ENCODE measurements at regions not wholly inside any gene's neighbourhood (a gene's known extent, or its start where the extent isn't known, plus 50 kb on each side); places are given as distances from the start of the nearest gene placed in this dataset.
"Not testable (repeated sequence)": the region's sequence is repeated elsewhere in the genome, so short reads cannot be mapped to it uniquely, and the experiment has no call there.

DNA sequence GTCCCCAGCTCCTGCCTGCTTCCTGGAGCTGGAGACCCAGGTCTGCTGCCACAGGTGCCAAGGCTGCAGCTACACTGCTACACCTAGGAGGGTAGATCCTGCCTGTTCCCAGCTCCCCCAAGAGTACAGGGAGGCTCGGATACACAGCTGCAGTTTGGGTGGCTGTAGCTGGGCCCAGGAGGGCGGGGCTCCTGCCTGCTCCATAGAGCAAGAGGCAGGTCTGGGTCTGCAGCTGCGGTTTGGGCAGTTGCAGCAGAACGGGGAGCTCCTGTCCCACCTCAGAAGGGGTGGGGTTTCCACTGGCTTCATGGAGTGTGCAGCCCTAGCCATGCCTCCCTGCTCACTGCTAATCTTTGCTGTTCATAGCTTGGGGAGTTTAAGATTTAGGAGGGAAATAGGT, 199.0 kb downstream of the NUFIP1 start:
- H3K27ac ChIP-seq: no peak overlapping the region
- no peak overlapping the region for H3K4me3 ChIP-seq
- DNase-seq: peak; percentile 23 to 39

DNA sequence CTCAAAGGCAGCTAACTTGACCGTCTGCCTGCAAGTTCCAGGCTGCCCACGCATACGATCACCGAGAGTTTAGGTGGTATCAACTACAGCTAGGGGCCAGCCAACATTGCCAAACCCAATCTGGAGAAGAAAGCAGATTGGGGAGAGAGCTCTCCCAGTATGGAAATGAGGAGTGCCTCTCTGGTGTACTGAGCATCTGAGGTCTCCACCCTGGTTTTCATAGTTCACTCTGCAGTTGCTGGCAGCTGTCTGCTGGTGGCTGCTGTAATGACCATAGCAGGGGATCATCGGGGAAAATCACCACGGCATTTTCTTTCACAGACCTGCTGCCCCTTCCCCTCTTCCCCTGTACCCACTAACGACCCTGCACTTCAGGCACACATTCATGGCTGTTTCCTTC, 201.7 kb downstream of the NUFIP1 start:
- Histone ChIP-seq H3K9me3 (replicated peaks) (no peaks in the 10 kb centered on the region), H3K4me3 (no peak overlapping the region), H3K36me3 (no peaks in the 10 kb centered on the region), H3K27ac (no peak overlapping the region), H3K27me3 (no peaks in the 10 kb centered on the region), H3K4me1 (no peaks in the 10 kb centered on the region)
- no peak for DNase-seq

More for the DNA sequence above, 199.0 kb downstream of the NUFIP1 start:
- no peaks in the 10 kb centered on the region for H3K27me3 ChIP-seq
- no peaks in the 10 kb centered on the region for H3K36me3 ChIP-seq
- no peaks in the 10 kb centered on the region for H3K4me1 ChIP-seq
- no peaks in the 10 kb centered on the region for H3K9me3 ChIP-seq (replicated peaks)

DNA sequence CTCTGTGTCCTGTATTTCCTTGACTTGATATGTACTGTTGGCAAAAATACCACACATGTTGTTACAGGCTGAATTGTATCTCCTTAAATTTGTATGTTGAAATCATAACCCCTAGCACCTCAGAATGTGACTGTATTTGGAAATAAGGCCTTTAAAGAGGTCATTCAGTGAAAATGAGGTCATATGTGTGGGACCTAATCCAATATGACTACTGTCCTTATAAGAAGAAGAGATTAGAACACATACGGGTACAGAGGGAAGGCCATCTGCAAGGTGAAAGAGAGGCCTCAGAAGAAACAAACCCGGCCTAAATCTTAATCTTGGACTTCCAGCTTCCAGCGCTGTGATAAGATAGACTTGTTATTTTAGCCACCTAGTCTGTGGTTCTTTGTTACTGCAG, 202.5 kb downstream of the NUFIP1 start:
- Histone ChIP-seq H3K27ac (no peak overlapping the region), H3K36me3 (no peaks in the 10 kb centered on the region), H3K4me1 (no peaks in the 10 kb centered on the region), H3K27me3 (no peaks in the 10 kb centered on the region), H3K9me3 (replicated peaks) (no peaks in the 10 kb centered on the region), H3K4me3 (no peak overlapping the region)
- no peak for DNase-seq

DNA sequence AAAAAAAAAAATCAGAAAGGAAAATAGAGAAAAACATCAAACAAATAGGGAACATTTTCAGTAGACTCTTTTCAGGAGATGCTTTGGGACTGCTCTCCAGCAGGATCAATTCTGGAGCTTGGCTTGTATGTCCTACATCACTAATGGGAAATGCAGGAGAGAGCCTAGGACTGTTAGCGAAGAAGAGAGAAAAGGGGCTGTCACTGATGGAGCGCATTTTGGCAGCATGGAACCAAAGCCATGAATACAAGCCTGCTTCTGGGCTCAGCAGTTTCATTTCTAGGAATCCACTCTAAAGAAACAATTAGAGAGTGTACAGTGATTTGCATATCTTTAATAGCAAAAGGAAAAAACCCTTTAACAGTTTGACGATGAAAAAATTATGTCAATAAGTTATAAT, 203.9 kb downstream of the NUFIP1 start:
- Histone ChIP-seq H3K9me3 (replicated peaks) (no peaks in the 10 kb centered on the region), H3K4me1 (no peaks in the 10 kb centered on the region), H3K27me3 (no peaks in the 10 kb centered on the region), H3K4me3 (no peak overlapping the region), H3K36me3 (no peaks in the 10 kb centered on the region), H3K27ac (no peak overlapping the region)
- DNase-seq: no peak

DNA sequence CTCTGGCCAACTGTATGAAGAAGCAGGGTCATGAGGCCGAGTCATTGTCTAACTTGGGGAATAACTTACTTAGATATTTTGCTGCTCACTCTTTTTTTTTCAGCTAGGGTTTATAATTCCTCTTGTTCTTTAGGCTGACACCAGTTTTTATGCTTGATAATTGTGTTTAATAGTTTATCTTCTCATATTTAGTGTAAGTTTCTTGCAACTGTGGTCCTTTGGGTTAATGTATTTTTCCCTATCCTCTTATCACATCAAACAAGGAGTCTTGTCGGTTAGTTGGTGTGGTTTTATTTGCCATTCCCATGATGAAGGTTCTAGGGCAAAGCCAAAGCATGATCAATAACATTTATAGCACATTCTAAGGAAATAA, 204.6 kb downstream of the NUFIP1 start:
- H3K27ac ChIP-seq: no peak overlapping the region
- H3K36me3 ChIP-seq: no peaks in the 10 kb centered on the region
- H3K27me3 ChIP-seq: no peaks in the 10 kb centered on the region
- no peaks in the 10 kb centered on the region for H3K9me3 ChIP-seq (replicated peaks)
- DNase-seq: no peak
- H3K4me1 ChIP-seq: no peaks in the 10 kb centered on the region
- no peak overlapping the region for H3K4me3 ChIP-seq

DNA sequence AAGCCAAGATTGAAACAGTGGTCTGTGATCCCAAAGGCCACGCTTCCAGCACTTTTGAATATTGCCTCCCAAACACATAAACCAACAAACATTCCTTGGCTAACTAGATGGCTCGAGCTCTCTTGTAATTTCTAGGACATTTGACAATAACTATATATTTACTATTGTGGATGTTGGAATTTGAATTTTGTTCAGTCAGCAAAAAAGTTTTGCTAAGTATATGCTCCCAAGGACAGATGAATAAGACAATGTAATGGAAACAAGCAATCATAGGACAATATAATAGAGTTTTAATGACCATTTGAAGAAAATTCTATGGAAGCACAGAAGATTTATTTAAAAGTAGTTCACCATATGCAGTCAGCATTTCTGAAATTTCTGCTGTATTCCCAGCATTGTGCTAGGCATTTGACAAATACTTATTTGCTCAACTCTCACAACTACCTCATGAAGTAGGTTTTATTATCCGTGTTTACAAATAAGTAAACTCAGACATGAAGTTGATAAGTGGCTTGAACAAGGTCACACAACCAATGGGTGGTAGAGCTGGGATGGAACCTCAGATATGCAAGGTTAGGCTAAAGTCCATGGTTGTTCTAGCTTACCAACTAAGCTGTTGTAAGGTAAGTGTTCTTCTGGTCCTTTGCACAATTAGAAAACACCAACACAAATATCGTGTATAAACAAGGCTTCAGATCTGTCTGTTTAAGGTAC, 205.1 kb downstream of the NUFIP1 start:
- no peaks in the 10 kb centered on the region for H3K27me3 ChIP-seq
- H3K27ac ChIP-seq: no peak overlapping the region
- no peak overlapping the region for H3K4me3 ChIP-seq
- H3K36me3 ChIP-seq: no peaks in the 10 kb centered on the region
- no peaks in the 10 kb centered on the region for H3K4me1 ChIP-seq
- DNase-seq: no peak
- no peaks in the 10 kb centered on the region for H3K9me3 ChIP-seq (replicated peaks)

DNA sequence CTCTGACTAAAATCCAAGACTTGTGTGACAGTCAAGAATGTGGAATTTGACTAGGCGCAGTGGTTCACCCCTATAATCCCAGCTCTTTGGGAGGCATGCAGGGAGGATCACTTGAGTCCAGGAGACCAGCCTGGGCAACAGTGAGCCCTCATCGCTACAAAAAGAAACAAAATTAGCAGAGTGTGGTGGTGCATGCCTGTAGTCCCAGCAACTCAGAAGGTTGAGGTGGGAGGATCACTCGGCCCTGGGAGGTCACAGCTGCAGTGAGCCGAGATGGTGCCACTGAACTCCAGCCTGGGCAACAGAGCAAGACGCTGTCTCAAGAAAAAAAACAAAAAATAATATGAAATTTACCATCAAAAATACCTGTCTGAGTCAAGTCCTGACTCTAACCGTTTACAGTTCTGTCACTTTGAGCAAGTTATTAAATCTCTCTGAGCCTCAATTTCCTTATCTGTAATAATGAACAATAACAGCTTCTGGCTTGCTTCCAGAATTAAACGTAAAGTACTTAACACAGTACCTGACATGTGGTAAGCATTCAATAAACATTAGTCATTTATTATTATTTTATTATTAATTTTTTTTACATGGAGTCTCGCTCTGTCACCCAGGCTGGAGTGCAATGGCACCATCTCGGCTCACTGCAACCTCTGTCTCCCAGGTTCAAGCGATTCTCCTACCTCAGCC, 204.6 kb upstream of the TSC22D1 start:
- Histone ChIP-seq H3K9me3 (replicated peaks) (no peaks in the 10 kb centered on the region), H3K4me3 (no peak overlapping the region)
- DNase-seq: no peak

DNA sequence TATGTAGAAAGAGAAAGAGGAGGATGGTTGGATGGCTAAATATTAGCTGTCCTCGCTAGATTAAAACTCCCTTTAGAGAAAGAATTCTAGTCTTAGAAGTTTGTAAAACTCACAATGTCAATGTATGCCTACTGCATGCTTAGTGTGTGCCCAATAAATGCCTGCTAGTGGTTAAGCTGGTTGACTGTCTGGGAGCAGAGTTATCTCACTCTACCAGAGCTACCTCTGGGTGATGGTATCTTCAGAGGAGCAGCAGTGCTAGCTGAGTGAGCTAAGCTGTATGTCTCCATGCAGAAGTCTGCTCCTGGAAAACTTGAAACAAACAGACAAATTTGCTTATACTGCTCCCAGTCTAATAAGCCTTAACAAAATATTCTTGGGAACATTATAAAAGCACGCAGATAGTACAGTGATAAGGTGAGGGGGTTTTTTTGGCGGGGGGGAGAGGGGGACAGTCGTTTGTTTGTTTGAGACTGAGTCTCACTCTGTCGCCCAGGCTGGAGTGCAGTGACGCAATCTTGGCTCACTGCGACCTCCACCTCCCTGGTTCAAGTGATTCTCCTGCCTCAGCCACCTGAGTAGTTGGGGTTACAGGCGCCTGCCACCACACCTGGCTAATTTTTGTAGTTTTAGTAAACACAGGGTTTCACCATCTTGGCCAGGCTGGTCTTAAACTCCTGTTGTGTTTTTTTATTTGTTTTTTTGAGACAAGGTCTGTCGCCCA, 202.8 kb upstream of the TSC22D1 start:
- Histone ChIP-seq H3K27me3 (no peaks in the 10 kb centered on the region), H3K27ac (no peak overlapping the region), H3K9me3 (replicated peaks) (no peaks in the 10 kb centered on the region), H3K4me1 (no peaks in the 10 kb centered on the region), H3K36me3 (no peaks in the 10 kb centered on the region), H3K4me3 (no peak overlapping the region)
- DNase-seq: no peak

More for the DNA sequence above, 204.6 kb upstream of the TSC22D1 start:
- no peaks in the 10 kb centered on the region for H3K27me3 ChIP-seq
- no peak overlapping the region for H3K27ac ChIP-seq
- no peaks in the 10 kb centered on the region for H3K36me3 ChIP-seq
- no peaks in the 10 kb centered on the region for H3K4me1 ChIP-seq

DNA sequence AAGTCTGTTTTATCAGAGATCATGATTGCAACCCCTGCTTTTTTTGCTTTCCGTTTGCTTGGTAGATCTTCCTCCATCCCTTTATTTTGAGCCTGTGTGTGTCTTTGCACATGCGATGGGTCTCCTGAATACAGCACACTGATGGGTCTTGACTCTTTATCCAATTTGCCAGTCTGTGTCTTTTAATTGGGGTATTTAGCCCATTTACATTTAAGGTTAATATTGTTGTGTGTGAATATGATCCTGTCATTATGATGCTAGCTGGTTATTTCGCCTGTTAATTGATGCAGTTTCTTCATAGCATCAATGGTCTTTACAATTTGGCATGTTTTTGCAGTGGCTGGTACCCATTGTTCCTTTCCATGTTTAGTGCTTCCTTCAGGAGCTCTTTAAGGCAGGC, 199.2 kb upstream of the TSC22D1 start:
- H3K4me3 ChIP-seq; H3K27ac ChIP-seq; H3K27me3 ChIP-seq; H3K9me3 ChIP-seq (replicated peaks); H3K36me3 ChIP-seq; DNase-seq; H3K4me1 ChIP-seq: not testable (repeated sequence)

DNA sequence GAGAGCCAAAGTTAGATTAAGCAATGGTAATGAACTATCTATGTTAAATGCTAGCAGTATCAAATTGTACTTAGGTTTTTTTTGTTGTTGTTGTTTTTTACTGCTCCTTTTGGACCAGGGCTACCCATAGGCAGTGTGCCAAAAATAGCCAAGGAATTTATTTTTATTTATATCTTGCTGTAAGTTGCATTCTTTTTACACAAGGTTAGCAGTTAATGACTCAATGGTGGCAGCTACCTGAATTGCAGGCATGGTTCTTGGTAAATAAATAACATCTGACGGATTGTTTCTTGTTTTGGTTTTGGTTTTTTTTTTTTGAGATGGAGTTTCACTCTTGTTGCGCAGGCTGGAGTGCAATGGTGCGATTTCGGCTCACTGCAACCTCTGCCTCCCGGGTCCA, 194.8 kb upstream of the TSC22D1 start:
- Histone ChIP-seq H3K4me1 (no peaks in the 10 kb centered on the region), H3K9me3 (replicated peaks) (0 out of 2 replicates have a peak, but pooled peaks cover 3% of the 10 kb centered on the region), H3K4me3 (no peak overlapping the region), H3K27ac (no peak overlapping the region), H3K36me3 (no peaks in the 10 kb centered on the region), H3K27me3 (no peaks in the 10 kb centered on the region)
- DNase-seq: no peak

DNA sequence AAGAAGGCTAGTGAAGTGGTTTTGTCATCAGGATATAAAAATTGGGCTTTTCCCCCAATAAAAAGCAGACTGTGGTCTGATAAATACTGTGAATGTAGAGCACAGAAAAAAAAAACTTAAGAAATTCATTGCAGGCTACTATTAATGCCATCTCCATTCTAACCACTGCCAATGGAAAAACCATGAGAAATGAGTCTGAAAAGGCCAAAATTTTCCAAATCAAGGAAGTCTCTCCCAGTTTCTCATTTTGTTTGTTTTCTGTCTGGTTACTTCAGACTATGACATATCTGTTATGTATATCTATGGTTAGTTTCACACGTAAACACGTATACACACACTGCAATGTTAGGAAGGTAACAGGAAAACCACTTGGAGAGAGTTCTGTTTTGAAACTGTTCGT, 193.6 kb upstream of the TSC22D1 start:
- no peak for DNase-seq
- no peaks in the 10 kb centered on the region for H3K27me3 ChIP-seq
- no peaks in the 10 kb centered on the region for H3K36me3 ChIP-seq
- 0 out of 2 replicates have a peak, but pooled peaks cover 3% of the 10 kb centered on the region for H3K9me3 ChIP-seq (replicated peaks)
- no peaks in the 10 kb centered on the region for H3K4me1 ChIP-seq
- no peak overlapping the region for H3K27ac ChIP-seq
- no peak overlapping the region for H3K4me3 ChIP-seq

DNA sequence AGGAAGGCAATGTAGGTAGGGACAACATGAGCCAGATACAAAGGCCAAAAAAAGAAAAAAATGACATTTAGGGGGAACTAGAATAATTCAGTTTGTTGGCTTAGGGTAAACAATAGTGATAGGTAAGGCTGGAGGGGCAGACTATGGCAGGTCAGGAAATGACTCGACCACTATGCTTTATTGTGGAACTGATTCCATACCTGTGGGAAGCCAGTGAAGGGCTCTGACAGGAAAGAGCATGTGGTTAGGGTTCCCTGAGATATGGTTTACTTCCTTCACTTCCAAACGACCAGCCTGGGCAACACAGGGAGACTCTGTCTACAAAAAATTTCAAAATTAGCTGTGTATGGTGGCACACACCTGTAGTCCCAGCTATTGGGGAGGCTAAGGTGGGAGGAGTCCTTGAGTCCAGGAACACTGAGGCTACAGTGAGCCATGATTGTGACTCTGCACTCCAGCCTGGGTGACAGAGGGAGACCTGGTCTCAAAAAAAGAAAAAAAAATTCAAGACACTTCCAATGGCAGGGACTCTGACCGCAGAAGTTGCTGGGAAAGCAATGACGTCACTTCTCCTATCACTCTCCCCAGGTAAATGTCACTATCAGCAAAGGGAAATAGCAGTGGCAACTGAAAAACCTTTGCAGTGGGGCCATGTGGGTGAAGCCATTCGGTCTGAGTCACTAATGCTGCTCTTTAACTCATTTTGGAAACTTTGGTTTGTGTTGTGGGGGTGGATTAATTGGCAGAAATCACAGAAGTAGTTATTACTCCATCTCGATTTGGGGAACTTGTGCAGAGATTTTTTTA, 192.8 kb upstream of the TSC22D1 start:
- H3K27me3 ChIP-seq: no peaks in the 10 kb centered on the region
- no peaks in the 10 kb centered on the region for H3K4me1 ChIP-seq
- no peak overlapping the region for H3K27ac ChIP-seq
- DNase-seq: no peak
- 0 out of 2 replicates have a peak, but pooled peaks cover 3% of the 10 kb centered on the region for H3K9me3 ChIP-seq (replicated peaks)
- H3K36me3 ChIP-seq: no peaks in the 10 kb centered on the region
- no peak overlapping the region for H3K4me3 ChIP-seq

DNA sequence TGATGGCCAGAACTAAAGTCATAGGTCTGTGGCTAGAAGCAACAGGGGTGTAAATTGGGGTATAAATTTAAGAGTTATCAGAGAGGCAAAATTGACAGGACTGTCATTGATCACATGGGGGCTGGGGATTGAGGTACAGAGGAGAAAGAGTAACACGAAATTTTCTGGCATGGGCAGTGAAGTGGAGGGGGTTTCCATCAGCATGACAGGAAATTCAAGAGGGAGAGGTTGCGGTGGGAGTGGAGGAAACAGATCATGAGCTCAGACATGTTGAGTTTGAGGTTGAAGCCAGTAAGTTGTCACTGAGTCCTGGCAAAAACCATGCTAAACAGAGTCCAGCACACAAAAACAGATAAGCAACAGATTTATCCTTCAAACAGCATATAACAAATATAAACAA, 192.1 kb upstream of the TSC22D1 start:
- Histone ChIP-seq H3K27ac (no peak overlapping the region), H3K36me3 (no peaks in the 10 kb centered on the region), H3K27me3 (no peaks in the 10 kb centered on the region), H3K9me3 (replicated peaks) (no peaks in the 10 kb centered on the region), H3K4me3 (no peak overlapping the region), H3K4me1 (no peaks in the 10 kb centered on the region)
- DNase-seq: no peak

DNA sequence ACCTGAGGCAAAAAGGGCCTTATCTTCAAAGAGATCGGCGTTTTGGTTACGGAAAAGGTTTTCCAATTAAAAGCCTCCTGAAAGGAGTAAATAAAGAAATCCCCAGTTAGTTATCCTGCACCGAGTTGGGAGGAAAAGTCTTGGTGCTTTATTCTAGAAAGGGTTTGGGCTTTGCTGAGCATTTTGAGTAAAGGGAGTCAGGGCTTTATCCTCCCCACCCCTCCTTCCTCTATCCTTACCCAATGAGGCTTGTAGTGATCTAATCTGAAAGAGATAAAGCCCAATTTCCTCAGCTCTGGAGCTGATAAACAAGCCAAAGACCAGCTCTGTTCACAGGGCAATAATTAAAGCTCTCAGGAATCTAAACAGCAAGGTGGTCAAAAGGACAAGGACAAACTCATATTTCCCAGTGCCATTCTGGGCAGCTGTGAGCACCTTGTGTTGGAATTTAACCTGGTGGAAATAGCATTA, 188.9 kb upstream of the TSC22D1 start:
- Histone ChIP-seq H3K4me3 (no peak overlapping the region), H3K27ac (no peak overlapping the region), H3K4me1 (peaks cover 6% of the 10 kb centered on the region), H3K9me3 (replicated peaks) (no peaks in the 10 kb centered on the region), H3K36me3 (no peaks in the 10 kb centered on the region), H3K27me3 (no peaks in the 10 kb centered on the region)
- DNase-seq: no peak

DNA sequence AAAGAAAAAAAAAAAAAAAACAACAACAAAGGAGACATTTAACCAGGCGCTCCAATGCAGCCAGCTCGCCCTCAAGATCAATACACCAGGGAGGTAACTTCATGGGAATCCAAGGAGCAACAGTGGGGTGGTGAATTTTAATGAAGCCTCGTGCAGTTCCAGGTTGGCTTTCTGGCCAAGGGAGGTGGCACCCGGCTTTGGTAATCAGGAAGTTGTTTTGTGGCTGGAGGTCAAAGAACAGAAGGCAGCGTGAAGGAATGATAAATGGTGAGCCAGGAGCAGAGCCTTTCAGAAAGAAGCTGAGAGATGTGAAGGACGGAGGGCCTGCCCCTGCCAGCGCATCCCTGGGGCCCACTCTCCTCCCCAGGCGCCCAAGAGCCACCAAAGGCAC, 188.2 kb upstream of the TSC22D1 start:
- no peak overlapping the region for H3K4me3 ChIP-seq
- H3K27ac ChIP-seq: no peak overlapping the region
- H3K9me3 ChIP-seq (replicated peaks): no peaks in the 10 kb centered on the region
- no peaks in the 10 kb centered on the region for H3K36me3 ChIP-seq
- peak in 1 of 2 experiments; percentile 36 for DNase-seq
- H3K4me1 ChIP-seq: peaks cover 11% of the 10 kb centered on the region
- no peaks in the 10 kb centered on the region for H3K27me3 ChIP-seq
